Activated CD4-positive, alpha-beta T cell treated with anti-CD3 and anti-CD28 coated beads for 24 hours (primary cell): ENCODE measurements at regions not wholly inside any gene's neighbourhood (a gene's known extent, or its start where the extent isn't known, plus 50 kb on each side); places are given as distances from the start of the nearest gene placed in this dataset.

Experiments used
- DNase-seq, 2 donors: peaks; one replicate each; pipeline ENCODE4 v3.0.0-alpha.2; 2020; ENCODE audit warnings: low read depth in 2 of 2

DNA sequence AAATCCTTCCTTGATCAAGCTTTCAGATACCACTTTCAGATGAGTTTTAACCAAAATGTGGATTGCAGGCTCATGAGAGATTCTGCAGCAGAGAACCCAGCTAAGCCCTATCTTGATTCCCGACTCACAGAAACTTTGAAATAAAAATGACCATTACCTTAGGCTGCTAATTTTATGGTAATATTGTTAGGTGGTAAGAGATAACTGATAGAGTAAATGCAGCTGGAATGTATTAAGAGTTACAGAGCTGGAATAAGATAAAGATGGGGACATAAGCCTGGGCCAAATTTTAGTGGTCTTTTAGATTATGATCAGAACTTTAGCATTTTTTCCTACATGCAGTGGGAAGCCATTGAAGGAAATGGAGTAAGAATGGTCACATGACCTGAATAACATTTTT, 1074.0 kb downstream of the CDH11 start:
- DNase-seq: no peak

GRCh38 chr16:64047207-64047606, 1074.7 kb downstream of the CDH11 start:
- DNase-seq: no peak

GRCh38 chr16:64035337-64035736, 1086.5 kb downstream of the CDH11 start:
- no peak for DNase-seq

- DNase-seq: no peak
Measured at GRCh38 chr16:64019339-64019738, 1102.5 kb downstream of the CDH11 start.

DNA sequence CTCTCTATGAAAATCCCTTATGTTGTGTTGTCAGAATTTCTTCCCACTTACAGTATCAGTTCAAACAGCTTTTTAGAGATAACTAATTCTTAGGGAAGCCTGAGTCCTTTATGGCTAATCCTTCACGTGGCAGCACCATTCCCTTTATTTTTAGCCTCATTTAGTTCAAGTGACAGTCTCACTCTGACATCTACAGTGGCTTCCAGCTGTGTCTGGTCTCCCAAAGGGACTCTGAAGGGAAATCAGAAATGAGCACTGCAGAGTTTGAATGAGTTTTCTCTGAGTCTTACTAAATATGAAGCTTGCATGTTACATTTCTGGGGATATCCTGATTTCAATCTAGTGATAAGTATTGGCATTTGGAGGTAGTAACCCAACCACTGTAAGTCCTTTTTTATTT, 1104.1 kb downstream of the CDH11 start:
- no peak for DNase-seq

DNA sequence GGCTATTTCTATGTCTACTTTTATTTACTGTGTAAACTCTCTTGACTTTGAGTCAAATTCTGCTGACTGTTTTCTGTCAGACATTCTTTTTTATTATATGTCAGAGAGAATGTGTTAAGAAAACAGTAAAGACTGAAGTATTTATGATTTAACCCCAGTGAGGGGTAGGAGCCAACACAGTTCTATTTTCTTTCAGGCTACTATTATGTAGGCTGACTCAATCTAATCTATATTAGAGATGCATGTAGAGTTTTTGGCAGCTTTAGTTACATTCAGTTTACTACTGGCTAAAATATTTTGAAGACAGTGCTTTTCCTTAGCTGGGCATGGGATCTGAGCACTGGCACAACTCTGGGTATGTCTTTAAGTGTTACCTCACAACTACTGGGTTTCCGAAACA, 1108.0 kb downstream of the CDH11 start:
- DNase-seq: no peak

- no peak for DNase-seq
Measured at GRCh38 chr16:64012166-64012565, 1109.7 kb downstream of the CDH11 start.

DNA sequence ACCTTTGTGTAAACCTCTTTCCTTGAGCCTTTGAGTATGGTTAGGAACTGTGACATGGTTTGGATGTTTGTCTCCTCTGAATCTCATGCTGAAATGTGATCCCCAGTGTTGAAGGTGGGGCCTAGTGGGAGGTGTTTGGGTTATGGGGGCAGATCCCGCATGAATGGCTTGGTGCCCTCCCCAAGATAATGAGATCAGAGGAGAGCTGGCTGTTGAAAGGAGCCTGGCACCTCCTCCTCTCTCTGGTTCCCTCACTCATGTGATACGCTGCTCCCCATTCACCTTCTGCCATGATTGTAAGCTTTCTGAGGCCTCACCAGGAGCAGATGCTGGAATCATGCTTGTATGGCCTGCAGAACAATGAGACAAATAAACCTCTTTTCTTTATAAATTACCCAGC, 1110.2 kb downstream of the CDH11 start:
- no peak for DNase-seq

- DNase-seq: no peak
Measured at GRCh38 chr16:64008131-64008530, 1113.7 kb downstream of the CDH11 start.

DNA sequence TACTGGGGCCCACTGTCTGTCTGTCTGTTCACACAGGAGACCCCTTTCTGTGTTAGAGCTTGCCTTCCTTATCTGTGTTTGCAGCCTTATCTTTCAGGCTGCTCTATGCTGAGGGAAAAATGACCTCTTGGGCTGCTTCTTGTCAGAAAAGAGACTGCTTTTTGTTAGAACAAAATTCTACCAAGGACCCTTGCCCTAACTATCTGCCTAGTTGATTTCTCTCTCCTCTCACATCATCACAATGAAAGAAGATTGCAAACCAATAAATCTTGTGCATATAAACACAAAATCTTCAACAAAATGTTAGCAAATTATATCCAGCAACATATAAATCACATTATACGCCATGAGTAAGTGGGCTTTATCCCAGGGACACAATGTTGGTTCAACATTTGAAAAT, 1117.7 kb downstream of the CDH11 start:
- DNase-seq: no peak

GRCh38 chr16:63995025-63995424, 1126.8 kb downstream of the CDH11 start:
- DNase-seq: no peak

DNA sequence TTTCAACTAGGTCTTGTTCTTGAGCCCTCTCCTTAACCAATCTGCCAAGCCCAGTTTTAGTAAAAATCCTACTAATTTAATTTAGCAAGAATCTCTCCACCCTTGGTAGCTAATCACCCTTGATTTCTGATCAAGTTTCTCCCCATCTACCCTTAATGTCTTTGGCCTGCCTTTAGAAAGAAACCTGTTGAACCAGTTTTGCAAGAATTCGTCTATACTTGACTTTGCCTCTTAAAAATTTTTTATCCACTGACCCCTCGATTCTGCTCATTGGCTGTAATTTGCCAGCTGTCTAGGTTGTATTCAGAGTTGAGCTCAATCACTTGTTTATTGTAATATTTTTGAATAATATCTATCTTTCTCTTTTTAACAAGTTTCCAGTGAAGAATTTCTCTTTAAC, 1138.5 kb downstream of the CDH11 start:
- DNase-seq: no peak

- no peak for DNase-seq
Measured at GRCh38 chr16:63982741-63983140, 1139.1 kb downstream of the CDH11 start.

DNA sequence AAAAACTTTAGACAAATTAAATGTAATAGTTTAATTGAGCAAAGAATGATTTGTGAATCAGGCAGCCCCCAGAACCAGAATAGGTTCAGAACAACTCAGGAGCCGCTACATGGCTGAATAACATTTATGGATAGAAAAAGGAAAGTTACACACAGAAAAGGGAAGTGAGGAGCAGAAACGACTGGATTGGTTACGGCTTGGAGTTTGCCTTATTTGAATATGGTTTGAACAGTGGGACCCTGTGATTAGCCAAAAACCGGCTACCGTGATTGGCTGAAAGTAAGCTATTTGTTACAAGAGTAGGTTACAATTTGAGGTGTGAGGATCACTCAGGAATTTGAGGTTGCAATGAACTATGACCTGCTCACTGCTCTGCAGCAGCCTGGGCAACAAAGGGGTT, 1139.8 kb downstream of the CDH11 start:
- DNase-seq: no peak

DNA sequence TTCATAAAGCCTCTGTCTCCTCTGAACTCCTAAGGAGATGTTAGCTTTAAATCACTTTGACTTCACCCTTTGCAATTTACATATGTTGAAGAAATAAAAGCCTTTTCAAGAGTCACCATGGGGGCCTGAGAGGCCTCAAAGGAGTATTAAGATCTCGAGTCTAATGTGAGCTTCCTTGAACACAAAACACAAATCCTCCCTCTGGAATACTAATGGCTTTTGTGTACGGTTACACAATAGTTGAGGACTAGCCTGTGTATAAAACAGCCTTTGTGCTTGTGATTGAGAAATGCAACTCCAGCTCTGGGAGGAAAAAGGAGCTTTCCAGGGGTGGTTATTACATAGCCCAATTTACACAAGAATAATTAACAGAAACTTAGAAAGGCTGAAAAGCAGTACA, 1140.2 kb downstream of the CDH11 start:
- DNase-seq: no peak

DNA sequence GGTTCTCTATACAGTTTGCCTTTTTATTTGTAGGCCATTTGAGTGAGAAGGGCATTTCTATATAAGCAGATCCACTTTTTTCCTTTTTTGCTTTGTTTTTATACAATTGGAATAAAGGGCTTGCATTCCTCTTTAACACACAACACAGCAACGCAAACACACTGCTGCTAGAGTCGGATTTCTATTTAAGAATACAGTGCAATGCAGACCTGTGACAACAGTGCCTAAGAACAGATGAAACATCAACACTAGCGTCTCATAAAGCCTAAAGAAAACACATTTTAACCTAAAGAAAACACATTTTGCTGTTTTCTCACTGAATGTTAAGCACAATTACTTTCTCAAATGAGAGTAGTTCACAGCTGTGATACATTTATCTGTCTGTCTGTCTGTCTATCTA, 1141.1 kb downstream of the CDH11 start:
- no peak for DNase-seq

DNA sequence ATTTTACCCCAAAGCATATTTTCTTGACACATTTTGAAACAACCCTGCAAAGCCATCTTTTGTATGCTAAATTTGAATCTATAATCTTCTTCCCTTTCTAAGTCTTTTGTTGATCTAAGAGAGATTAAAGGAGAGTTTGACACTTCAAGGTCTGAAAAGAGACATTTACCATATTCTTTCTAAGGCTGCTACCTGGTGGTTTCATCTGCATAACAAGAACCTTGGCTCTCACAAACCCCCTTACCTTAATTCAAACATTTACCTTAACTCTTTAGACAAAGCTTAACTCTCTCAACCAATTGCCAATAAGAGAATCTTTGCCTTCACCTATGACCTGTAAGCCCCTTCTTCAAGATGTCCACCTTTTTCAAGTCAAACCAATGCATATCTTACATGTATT, 1143.6 kb downstream of the CDH11 start:
- DNase-seq: no peak

DNA sequence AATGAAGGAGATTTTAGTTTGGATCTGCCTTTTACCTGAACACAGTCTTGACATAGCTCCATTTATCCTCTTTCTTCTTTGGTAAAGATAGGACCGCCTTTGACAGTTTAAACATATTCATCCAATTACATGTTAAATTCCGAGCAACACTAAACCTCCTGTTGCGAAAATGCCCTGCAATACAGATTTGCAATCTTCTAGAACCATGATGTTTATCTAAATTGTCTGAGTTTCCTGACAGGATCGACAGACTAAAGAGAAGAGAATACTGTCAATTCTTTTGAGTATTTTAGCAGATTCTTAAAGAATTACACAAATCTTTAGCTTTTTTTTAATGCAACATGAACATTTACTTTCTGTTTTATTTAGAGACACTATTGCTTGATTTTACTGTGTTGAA, 1145.5 kb downstream of the CDH11 start:
- DNase-seq: no peak

- no peak for DNase-seq
Measured at GRCh38 chr16:63975669-63976068, 1146.2 kb downstream of the CDH11 start.

- DNase-seq: no peak
Measured at GRCh38 chr16:63967966-63968365, 1153.9 kb downstream of the CDH11 start.

GRCh38 chr16:63960321-63960720, 1161.5 kb downstream of the CDH11 start:
- no peak for DNase-seq

- DNase-seq: no peak
Measured at GRCh38 chr16:63947022-63947421, 1174.8 kb downstream of the CDH11 start.

DNA sequence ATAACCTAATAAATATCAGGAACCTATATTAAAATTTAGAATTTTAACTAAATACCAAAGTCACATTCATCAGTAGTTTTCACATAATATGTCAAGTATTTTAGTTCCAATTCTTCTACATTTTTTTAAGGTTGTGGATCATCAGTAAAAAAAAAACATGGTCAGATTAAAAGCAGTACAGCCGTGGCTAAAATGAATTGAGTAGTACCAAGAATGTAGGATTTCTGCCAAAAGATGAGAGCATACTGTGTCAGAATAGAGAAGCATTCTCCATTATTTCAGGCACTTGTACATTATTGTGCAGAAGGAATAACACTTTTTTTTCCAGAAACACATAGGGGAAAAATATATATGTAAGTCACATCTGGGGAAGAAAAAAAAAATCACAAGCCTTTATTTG, 1176.1 kb downstream of the CDH11 start:
- no peak for DNase-seq

GRCh38 chr16:63943566-63943965, 1178.3 kb downstream of the CDH11 start:
- DNase-seq: no peak

DNA sequence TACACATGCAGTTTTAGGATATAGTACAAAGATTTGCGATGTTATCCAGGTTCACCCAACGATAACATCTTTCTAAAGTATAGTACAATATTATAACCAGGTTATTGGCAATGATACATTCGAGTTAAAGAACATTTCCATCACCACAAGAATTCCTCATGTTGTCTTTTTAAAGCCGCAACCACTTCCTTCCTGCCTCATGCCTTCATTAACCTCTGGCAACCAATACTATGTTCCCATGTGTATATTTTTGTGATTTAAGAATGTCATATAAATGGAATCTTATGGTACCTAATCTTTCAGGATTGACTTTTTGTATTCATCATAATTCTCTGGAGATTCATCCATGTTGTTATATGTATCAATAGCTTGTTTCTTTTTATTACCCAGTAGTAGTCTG, 1183.2 kb downstream of the CDH11 start:
- no peak for DNase-seq
